Nucleus accumbens (tissue), 56 donors: ENCODE measurements at regions not wholly inside any gene's neighbourhood (a gene's known extent, or its start where the extent isn't known, plus 50 kb on each side); places are given as distances from the start of the nearest gene placed in this dataset.
A peak's percentile ranks its signal among the peaks of the same experiment; 100 is the strongest.

ENCODE experiments used
- DNase-seq, 56 donors: peaks; one replicate each; lab custom pipeline; 2025; lab: John Stamatoyannopoulos, UW

DNA sequence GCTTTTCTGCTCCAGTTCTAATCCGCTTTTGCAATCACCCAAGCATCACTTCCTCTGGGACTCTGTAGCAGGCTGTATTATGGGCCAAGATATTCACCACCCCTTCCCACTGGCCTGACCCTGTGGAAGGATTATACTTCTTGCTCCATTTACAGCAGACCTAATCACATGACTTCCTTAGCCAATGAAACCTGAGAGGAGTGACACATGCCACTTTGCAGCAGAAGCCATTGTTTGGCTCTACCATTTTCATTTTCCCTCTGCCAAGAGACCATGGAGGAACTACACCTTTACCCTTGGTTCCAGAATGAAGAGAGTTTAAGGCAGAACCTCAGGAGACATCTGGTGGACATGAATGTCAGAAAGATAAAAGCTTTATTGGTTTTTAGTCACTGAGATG lies 134.9 kb upstream of the HSD17B12 start:
- DNase-seq = no peak

DNA sequence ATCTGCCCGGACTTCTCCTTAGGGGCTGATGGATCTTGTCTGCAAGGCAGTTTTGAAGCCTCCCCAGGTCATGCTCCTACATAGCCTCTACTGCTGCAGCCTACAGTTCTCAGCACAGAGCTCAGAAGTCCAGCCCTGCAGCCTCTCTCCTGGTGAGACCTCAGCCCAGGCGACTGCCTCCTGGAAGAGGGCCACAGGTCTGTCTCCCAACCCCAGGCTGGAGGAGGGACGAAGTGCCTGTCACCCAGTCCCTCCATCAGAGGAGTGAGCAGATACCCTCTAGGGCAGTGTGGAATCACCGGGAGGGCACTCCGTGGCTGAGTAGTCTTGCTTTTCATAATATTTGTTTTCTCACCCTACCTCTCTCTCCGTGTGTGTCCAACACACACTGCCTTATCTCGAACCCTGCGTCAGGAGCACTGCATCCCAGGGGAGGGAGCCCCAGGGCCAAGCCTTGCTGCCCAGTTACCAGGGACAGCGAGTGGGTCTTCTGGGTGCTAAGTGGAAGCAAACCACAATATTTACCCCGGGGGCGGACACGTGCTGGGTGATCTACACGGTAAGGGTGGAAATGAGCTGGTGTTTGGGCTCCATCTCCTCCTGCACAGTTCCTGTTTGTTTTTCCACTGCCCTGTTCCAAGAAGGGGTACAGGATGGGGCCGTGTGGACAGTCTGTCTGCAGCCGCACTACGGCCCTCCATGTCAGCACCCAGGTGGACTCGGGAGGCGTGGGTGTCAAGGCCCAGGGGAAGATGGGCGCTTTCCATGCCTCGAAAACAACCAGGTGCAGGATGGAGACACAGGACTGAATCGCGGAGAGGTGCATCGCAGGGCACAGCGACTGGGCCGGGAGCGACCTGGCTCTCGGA lies 133.7 kb upstream of the HSD17B12 start:
- DNase-seq = no peak

DNA sequence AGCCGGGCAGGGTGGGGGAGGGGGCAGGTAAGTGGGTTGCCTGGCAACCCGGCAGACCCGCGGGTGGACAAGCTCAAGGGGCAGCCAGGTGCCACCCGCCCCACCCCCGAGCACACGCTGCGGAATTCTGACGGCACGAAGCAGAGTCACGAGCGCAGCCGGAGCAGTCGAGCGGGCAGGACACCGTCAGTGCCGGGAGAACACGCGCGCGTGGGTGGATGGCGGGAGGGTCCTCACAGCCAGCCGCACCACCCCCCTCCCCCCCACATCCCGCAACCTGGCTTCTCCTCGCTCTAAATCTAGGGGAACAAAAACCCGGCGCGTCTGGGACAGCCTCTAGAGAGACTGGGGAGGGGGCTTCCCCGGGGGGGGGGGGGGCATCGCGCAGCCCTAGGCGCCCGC lies 133.1 kb upstream of the HSD17B12 start:
- peak in 1 of 56 donors; percentile 53 for DNase-seq

DNA sequence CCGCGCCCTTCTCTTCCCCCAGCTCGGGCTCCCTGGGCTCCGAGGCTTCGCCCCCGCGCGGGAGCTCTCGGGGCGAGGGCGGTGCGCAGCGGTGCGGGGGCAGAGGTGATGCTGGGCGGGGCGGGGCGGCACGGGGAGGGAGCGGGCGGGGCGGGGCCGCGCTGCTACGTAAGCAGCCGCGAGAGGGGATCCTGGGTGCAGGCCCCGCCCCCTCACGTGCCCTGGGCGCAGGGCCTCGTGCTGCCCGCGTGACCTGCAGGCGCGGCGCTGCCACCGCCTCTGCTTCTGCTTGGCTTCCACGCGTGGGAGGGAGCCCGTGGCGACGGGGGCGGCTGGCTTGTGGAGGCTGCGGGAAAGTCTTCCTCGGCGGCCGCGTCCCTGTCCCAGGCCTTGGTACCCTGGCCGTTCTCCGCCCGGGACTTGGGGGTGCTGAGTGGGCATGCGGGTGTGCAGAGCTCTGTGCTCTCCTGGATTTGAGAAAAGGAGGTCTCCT lies 132.6 kb upstream of the HSD17B12 start:
- peak in 26 of 56 donors; percentile 11 to 83 (median 33) for DNase-seq

DNA sequence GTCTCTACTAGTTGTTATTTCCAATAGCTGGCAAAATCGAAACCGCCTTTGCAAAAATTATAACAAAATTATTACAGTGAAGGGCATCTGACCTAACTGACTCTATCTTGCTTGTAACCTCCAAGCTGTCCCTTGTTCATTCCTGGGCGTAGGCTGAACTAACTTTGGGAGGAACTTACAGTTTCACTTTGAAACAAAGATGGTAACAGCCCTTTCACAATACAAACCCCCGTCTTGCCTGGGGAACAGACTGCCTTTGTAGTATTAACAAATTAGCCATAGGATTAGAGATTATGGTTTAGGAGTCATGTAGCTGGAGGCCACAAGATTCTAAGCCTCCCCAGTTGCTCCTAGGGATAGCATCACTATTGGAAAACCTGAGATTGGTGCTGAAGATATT lies 131.6 kb upstream of the HSD17B12 start:
- DNase-seq = no peak

DNA sequence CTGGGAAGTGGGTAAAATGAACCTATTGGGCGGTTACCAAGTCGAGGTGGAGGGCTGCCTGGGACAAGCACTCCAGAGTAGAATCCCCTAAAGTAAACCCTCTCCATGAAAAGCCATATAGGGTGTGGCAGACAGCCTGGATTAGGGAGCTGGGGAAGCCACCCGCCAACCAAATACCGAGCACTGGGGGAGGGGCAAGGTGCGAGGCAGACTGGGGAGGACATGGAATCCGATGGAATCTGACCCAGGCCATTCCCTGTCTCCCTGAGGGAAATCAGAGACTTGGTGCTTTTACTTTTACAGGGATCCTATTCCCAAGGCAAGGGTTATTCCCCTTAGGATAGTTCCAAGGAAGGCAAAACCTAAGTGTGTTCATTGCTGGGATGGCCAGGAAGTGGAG lies 130.9 kb upstream of the HSD17B12 start:
- DNase-seq = no peak

DNA sequence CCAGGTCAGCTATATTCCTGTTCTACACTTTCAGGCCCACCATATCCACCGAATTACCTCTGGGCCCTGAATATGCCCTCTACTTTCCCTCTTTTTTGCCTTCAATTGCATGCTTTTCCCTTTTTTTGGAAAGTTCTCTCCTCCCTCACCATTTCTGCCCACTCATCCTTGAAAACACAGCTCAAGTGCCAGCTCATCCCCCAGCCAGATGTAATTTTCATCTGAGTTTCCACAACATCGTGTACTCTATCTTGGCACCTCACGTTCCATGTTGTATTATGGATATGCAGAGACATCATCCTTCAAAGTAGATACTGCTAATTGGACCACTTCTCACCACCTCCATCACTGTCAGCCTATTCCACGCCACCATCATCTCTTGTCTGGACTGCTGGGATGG lies 129.8 kb upstream of the HSD17B12 start:
- DNase-seq = peak in 6 of 56 donors; percentile 10 to 42 (median 22)

DNA sequence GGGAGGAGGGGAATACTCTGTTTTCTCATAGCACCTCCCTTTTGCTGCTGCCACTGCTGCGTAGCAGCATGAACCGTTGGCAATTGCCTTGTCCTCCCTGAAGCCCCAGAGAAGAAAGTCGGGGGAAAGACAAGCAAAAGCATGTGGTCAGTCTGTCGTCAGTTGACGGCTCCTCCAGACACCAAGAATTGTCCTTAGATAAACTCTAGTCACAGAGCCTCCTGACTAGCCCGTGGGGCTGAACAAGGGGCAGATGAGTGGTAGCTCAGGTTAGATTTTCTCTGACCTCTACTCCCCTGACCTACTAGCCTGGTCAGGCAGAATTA lies 126.4 kb upstream of the HSD17B12 start:
- no peak for DNase-seq

DNA sequence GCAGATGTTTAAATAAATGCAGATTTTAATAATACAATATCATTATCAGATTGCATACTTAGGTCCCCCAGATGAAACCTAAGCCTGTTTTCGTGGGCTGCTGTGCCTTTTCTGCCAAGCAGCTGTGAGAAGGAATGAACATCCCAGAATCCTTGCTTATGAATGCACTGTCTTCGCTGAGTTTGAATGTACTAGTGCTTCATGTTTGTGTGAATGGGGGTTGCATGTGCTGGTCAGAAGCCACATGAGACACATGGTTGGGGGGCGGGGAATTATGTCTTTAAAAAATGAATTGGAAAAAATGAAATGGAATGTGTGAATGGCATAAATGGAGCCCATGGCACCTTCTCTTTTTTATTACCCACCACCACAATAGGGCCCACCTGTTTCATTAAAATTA lies 125.4 kb upstream of the HSD17B12 start:
- no peak for DNase-seq

DNA sequence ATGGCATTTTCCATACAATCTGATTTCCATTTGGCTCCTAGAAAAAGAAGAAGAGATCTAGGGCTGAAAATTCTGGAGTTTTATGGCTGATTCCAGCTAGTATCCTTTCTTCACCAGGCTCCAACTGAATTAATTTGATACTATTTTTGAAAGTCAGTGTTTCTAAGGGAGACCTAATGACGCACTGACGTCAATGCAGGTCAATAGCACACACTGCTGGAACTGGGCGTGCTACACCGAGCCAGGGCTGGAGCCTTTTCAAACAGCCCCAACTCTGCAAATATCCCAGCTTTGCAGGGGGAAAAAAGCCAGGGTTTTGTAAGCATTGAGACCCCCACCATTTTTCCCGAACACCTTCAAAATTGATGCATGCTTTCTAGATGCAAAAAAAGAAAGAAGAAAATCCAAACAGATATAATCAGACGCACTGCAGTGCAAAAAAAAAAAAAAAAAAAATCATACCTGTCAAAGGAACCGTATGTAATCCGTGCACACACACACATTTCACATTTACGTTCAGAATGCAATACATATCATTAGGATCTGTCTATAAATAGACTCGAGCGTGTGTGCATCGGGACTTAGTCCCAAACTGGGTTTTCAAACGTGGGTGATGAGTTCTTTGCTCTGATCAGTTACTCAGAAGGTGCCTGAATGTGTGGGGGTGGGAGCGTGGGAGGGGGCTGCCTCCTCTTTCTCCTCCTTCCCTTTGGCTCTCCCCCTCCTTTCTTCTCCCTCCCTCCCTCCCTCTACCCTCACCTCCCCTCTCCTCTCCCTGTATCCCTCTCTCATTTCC lies 124.5 kb upstream of the HSD17B12 start:
- DNase-seq = peak in 22 of 56 donors; percentile 8 to 67 (median 34)

DNA sequence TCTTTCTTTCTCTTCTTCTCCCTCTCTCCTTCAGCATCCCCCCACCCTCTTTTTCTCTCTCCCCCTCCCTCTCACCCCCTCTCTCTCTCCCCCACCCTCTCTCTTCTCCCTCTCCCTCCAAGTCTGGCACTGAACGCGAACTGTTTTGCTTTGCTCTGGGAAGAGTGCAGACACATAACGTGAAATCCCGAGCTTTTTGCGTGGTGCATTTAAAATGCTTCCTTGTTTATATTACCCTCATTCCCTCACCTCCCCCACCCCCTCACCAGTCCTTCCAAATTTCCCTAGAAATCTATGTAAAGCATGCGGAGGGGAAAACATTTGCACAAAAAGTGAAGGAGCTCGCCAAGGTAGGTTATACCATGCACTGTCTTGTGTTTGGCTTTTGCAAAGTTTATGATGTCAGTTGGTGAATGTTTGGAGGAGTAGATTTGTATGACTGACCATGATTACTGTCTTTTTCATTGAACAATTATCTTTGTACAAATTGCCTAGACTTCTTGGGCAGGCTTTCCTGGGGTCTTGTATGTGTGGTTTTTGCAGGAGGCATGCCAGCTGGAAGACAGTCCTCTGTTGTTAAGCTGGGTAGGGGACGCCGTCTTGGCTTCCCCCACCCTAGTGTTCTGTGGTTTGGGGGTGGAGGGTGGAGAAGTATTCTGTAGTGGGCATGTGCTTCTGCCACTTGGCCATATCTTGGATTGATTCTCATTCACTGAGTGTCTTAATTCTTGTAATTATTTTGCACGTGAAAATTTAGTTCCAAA lies 123.7 kb upstream of the HSD17B12 start:
- DNase-seq = peak in 1 of 56 donors; percentile 26

DNA sequence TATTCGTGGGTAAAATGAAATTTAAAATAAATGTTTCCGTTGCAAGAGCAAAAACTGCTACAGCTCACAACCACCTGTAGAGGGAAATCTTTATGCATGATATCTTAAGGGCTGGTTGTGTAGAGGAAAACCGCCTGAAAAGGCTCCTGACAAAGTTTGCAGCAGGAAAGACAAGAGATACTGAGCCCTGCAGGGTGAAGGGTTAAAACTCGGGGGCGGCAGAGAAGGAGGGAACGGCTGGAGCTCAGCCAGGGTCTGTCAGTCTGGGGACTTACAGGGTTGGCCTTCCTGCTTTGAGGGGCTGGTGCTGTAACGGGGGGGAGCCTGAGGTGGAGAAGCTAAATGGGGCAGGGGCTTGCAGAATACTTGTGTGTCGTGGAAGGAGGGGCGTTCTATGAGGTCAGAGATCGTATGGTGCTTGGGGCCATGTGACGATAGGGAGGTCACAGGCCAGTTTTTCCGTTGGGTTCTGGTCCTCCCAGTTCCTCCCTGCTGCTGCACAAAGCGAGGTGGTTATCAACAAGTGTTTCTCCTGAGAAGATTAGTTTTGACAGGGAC lies 122.9 kb upstream of the HSD17B12 start:
- DNase-seq = no peak

DNA sequence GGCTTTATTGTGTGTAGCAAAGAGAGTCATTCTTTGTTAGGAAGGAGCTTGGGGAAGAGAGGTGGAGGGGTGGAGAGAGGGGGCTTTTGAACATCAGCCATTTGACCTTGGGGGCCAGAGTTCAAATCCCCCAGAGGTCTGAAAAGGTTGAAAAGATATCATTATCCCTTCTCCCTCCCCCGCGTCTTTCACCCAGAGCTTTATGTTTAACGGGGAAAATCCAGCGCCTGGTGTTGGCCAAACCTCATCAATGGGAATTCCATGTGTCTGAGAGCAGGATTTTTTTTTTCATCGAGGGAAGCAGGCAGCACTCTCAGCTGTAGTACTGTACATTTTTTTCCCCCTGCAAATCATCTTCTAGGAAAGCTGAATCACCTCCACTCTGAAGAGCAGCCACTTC lies 122.4 kb upstream of the HSD17B12 start:
- DNase-seq = no peak

DNA sequence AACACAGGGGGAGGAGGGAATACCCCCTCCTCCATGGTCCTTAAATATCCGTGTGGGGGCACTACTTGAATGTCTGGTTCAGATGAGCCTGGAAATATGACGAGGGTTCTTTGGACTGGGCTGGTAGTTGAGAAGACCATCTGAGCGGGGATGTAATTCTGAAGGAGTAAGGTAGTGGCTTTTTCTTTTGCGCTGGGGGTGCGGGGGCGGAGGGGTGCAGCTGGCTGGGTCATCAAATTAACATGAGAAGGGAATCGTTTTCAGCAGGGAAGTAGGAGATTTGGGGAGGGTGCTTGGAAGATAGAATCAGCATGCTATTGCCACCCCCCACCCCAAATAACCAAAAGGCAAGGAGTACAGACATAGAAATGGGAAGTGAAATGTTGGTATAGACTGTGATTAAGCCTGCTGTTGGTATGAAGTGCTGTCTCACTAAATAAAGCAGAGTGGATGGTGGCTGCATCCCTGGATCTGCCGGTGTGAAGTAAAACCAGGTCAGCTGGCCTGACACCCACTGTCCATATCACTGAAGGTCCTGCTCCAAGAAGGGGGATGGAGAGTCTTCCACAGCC lies 121.9 kb upstream of the HSD17B12 start:
- DNase-seq = no peak

DNA sequence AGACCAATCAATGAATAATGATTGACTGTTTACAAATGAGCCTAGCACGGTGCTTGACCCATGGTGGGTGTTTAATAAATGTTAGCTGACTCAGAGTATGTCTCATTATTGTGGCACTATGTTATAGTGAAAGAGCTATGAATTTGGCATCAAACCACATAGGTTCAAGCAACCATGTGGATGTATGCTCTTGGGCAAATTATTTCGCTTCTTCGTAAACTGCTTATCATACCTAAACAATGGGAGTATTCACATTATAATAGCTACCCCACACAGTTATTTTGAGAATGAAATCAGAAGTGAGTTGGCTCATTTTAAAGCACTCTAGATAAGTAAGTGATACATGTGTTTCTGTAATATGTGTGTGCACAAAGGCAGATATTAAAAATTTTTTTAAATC lies 118.7 kb upstream of the HSD17B12 start:
- DNase-seq = no peak

DNA sequence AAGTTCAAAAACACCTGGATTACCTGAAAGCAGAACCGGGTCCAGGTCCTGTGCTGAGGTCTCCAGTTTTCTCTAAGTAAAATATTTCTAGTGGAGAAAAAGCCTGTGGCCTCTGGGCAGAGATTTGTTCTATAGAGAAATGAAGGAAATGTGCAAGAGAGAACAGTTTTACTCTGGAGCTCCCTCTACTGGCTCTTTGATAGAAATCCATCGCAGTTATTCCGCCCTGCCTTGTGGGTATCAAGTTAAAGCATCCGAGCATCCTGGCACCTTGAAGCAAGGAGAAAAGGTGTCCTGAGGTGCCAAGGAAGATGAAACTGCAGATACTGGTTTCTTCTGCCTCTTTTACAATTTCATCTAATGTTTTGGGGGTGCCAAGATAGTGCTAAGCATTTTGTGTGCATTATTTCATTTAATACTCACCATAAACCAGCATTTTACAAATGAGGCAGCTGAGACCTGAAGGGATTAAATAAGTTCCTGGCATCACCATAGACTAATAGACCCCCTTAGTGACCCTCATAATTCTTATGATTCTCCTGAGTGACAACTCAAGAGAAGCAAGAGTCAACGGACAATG lies 113.1 kb upstream of the HSD17B12 start:
- peak in 2 of 56 donors; percentile 11 to 13 for DNase-seq

DNA sequence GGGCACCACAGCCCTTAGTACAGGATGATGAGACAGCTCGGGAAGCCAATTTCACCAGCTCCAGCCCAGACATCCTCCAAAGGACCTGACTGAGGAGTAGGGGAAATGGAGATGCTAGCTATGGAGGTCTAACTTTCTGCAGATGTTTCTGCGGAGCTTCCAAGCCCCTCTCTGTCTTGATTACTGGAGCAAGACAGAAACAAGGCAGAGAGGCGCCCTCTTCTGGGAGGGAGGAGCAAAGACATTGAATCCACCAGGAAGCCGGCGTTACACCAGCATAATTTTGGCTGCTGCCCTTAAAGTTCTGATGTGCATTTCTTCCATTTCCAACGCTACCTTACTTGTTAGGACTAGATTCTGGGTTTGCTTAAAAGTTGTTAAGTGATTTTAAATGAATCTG lies 107.3 kb upstream of the HSD17B12 start:
- DNase-seq = peak in 1 of 56 donors; percentile 32

DNA sequence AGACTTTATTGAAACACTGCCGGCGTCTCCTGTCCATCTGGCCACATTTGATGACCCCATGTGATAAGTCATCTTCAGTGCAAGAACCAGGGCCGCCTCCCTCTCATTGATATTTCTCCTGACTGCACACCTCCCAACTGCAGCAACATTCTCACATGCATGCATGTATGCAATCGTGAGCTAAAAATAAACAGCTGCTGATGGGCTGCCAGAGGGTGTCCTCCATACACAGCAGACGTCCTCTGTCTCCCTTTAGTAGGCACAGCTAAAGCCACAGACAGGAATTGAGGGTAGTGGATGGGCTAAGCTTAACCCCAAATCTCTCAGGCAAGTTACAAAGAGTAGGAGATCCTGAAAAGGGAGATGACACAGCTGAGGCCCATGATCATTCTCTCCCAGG lies 106.7 kb upstream of the HSD17B12 start:
- no peak for DNase-seq

DNA sequence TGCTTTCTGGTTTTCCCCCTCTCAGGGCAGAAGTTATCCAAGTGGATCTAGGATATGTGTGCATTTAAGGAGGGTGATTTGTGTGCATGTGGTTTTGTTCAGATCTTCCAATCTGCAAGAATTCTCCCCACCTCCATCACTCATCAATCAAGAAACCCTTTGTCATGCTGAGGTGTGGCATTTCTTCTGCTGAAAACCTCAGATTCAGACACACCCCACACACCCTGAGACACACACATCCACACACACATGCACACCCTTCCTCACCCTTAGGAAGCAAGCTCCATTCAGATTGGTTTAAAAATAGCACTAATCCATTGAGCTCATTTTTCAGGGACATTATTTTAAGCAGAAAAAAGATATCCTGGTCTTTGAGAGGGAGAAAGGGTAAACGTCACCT lies 106.1 kb upstream of the HSD17B12 start:
- peak in 3 of 56 donors; percentile 32 to 49 (median 38) for DNase-seq
